Upper lobe of left lung (tissue), 6 donors: ENCODE measurements at regions not wholly inside any gene's neighbourhood (a gene's known extent, or its start where the extent isn't known, plus 50 kb on each side); places are given as distances from the start of the nearest gene placed in this dataset.

Experiments used
- ATAC-seq, 2 donors: fragments of 200-7000 bp; cut with Tn5 transposase; one replicate each; pipeline ENCODE4 v1.9.1; 2022; ENCODE audit warnings: mild to moderate bottlenecking in 2 of 2, moderate library complexity in 2 of 2; ENCODE audit not compliant: low FRiP score in 2 of 2
- DNase-seq, 2 donors: peaks; one replicate each; pipeline ENCODE4 v3.0.0-alpha.2; 2019 to 2020
- H3K27ac ChIP-seq, 4 donors: fragments of 200-600 bp; sonication (generic); one replicate each; pipeline ENCODE4 v1.5.1; 2016 to 2019
- H3K27me3 ChIP-seq, 4 donors: fragments of 200-600 bp; sonication (generic); one replicate each; pipeline ENCODE4 v1.5.1; 2017 to 2019
- H3K36me3 ChIP-seq, 4 donors: fragments of 200-600 bp; sonication (generic); one replicate each; pipeline ENCODE4 v1.5.1; 2016 to 2019
- H3K4me1 ChIP-seq, 4 donors: fragments of 200-600 bp; sonication (generic); one replicate each; pipeline ENCODE4 v1.5.1; 2018 to 2019
- H3K4me3 ChIP-seq, 4 donors: fragments of 200-600 bp; sonication (generic); one replicate each; pipeline ENCODE4 v1.5.1; 2017 to 2019; ENCODE audit warnings: mild to moderate bottlenecking in 2 of 4, moderate library complexity in 1 of 4
- H3K9me3 ChIP-seq, 4 donors: fragments of 200-600 bp; sonication (generic); one replicate each; pipeline ENCODE4 v1.5.1; 2018 to 2019
- CTCF ChIP-seq, 6 experiments: fragments of 450-650 bp in 4 of 6; fragments of 200-600 bp in 2 of 6; sonication (generic) in 2 of 6; IDR thresholded peaks; one replicate each; pipeline ENCODE4 v1.5.1; 2016 to 2019; ENCODE audit warnings: antibody characterized with exemption in 6 of 6
- EP300 ChIP-seq, 4 donors: sonication (generic); formaldehyde crosslinking; IDR thresholded peaks; one replicate each; pipeline ENCODE4 v1.5.1; 2017; ENCODE audit warnings: antibody characterized with exemption in 4 of 4, control low read depth in 2 of 4
- POLR2A ChIP-seq, 4 donors: fragments of 450-650 bp; IDR thresholded peaks; one replicate each; pipeline ENCODE4 v1.5.1; 2016 to 2017; ENCODE audit warnings: antibody characterized with exemption in 4 of 4, mild to moderate bottlenecking in 2 of 4
- POLR2AphosphoS5 ChIP-seq, 2 donors: sonication (generic); formaldehyde crosslinking; IDR thresholded peaks; one replicate each; pipeline ENCODE4 v1.5.1; 2017; ENCODE audit warnings: antibody characterized with exemption in 2 of 2
- WGBS, 2 donors: methylation state at CpG; one replicate each; pipeline ENCODE4 v1.1.5; 2017 to 2018; 5-methylcytosine and 5-hydroxymethylcytosine counted together
- donor health status: DM: no; HTN: no; CAD: no; lungs with moderate emphysema.
- donor health status: DM: no; HTN: yes; CAD: no; lungs with severe emphysema.

DNA sequence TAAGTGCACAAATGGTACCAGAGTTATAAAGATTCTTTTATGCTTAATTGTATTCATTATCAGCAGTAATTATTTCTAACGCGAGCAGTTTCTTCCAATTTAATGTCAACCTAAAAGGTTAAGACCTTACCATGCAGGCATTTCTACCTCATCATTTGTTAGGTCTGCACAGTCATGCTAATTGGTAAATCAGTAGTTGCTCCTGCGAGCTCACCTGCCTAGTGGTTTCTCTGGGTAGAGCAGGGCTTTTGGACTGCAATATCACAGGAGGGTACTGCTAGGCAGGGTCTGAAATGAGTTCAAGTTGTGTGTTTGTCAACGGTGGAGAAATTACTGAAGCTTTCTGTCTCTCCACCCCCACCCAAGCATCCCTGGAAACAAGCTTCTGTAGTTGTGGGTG is 558.5 kb upstream of the MGMT start:
- no peak overlapping the region for H3K27ac ChIP-seq
- H3K4me3 ChIP-seq: no peak overlapping the region
- H3K27me3 ChIP-seq: no peaks in the 10 kb centered on the region
- WGBS, 2 donors: 64 to 71% methylated on average over 4 of the region's 4 CpGs
- no peak for DNase-seq
- H3K36me3 ChIP-seq: no peaks in the 10 kb centered on the region
- TF ChIP-seq POLR2AphosphoS5 (IDR thresholded peaks at IDR 0.05): no peak
- TF ChIP-seq EP300 (IDR thresholded peaks at IDR 0.05): no peak
- no peak for TF ChIP-seq CTCF (IDR thresholded peaks at IDR 0.05)
- no peak for TF ChIP-seq POLR2A (IDR thresholded peaks at IDR 0.05)
- no peaks in the 10 kb centered on the region for H3K4me1 ChIP-seq
- H3K9me3 ChIP-seq: no peaks in the 10 kb centered on the region
- ATAC-seq: no peak

DNA sequence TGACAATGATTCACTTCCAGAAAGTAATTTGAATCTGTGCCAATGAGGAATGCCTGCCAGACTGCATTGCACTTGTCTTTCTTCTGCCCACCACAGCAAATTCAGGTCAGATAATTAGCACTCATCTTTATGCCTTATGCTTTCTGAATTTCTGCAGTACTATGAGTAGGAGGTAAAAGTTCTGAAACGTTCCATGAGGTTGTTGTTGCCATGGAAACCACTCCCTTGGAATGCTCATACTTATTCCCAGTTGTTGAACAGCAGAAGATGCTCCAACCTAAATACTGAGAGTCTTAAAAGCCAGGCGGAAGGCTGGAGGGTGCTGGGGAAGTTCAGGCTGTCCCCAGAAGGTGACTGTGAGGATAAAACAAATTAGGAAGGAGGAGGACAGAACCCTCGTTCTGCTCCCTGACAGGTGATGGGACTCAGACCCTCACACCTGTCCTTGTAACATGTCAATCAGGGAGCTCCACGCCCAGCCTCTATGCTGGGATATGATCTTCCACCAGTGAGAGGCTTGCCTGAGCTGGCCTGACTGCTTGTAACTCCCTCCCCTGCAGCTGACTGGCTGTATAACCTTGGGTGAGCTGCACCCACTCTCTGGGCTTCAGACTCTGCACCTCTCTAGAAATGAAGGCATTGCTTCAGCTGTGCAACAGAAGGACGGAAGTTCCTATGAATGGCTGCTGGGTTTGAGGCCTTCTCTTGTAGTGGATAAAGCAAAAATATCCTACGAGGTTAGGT is 554.3 kb upstream of the MGMT start:
- no peaks in the 10 kb centered on the region for H3K27me3 ChIP-seq
- TF ChIP-seq EP300 (IDR thresholded peaks at IDR 0.05) (no peak), POLR2AphosphoS5 (IDR thresholded peaks at IDR 0.05) (no peak), POLR2A (IDR thresholded peaks at IDR 0.05) (no peak), CTCF (IDR thresholded peaks at IDR 0.05) (no peak)
- 70 to 71% methylated on average over 5 to 6 of the region's 6 CpGs for whole genome bisulfite sequencing, 2 donors
- DNase-seq: no peak
- H3K27ac ChIP-seq: no peak overlapping the region
- H3K4me1 ChIP-seq: no peaks in the 10 kb centered on the region
- no peaks in the 10 kb centered on the region for H3K36me3 ChIP-seq
- no peak for ATAC-seq
- no peak overlapping the region for H3K4me3 ChIP-seq
- H3K9me3 ChIP-seq: no peaks in the 10 kb centered on the region

- ATAC-seq: no peak
- Histone ChIP-seq H3K9me3 (no peaks in the 10 kb centered on the region), H3K27me3 (no peaks in the 10 kb centered on the region), H3K4me1 (no peaks in the 10 kb centered on the region), H3K4me3 (no peak overlapping the region), H3K36me3 (no peaks in the 10 kb centered on the region), H3K27ac (no peak overlapping the region)
- TF ChIP-seq POLR2A (IDR thresholded peaks at IDR 0.05) (no peak), CTCF (IDR thresholded peaks at IDR 0.05) (no peak), POLR2AphosphoS5 (IDR thresholded peaks at IDR 0.05) (no peak), EP300 (IDR thresholded peaks at IDR 0.05) (no peak)
- no peak for DNase-seq
- WGBS, 2 donors: 60 to 67% methylated on average over 8 to 9 of the region's 9 CpGs
Measured at GRCh38 chr10:128914681-128915080, 552.4 kb upstream of the MGMT start.

DNA sequence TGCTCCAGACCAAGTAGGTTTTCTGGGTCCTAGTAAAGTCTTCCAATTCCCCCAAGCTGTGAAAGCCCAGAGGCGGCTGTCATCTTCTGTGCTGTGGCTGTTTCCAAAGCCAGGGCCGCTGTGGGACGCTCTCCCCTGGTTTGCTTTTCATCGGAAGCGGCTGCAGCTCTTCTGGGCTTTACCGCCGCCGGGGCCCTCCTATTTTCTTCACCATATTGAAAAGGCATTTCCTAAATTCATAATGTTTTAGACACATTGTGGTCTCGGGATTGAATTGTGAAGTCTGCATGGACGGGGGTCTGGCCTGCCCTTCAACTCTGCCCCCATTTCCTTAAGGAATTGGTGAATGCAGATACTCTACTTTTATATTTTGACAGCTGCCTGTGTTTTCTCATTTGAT is 551.4 kb upstream of the MGMT start:
- 87 to 90% methylated on average over 10 of the region's 10 CpGs for WGBS, 2 donors
- no peaks in the 10 kb centered on the region for H3K36me3 ChIP-seq
- H3K4me3 ChIP-seq: no peak overlapping the region
- ATAC-seq (no peak), DNase-seq (no peak)
- H3K27ac ChIP-seq: no peak overlapping the region
- no peaks in the 10 kb centered on the region for H3K4me1 ChIP-seq
- H3K9me3 ChIP-seq: no peaks in the 10 kb centered on the region
- TF ChIP-seq POLR2A (IDR thresholded peaks at IDR 0.05): no peak
- TF ChIP-seq POLR2AphosphoS5 (IDR thresholded peaks at IDR 0.05): no peak
- no peak for TF ChIP-seq CTCF (IDR thresholded peaks at IDR 0.05)
- no peak for TF ChIP-seq EP300 (IDR thresholded peaks at IDR 0.05)
- H3K27me3 ChIP-seq: no peaks in the 10 kb centered on the region

GRCh38 chr10:128916383-128916782 is 550.7 kb upstream of the MGMT start:
- ATAC-seq: no peak

More at GRCh38 chr10:128916383-128916782, 550.7 kb upstream of the MGMT start:
- WGBS, 2 donors: 51 to 57% methylated on average over 4 of the region's 4 CpGs
- TF ChIP-seq EP300 (IDR thresholded peaks at IDR 0.05) (no peak), POLR2AphosphoS5 (IDR thresholded peaks at IDR 0.05) (no peak), CTCF (IDR thresholded peaks at IDR 0.05) (no peak), POLR2A (IDR thresholded peaks at IDR 0.05) (no peak)
- Histone ChIP-seq H3K4me3 (no peak overlapping the region), H3K36me3 (no peaks in the 10 kb centered on the region), H3K4me1 (no peaks in the 10 kb centered on the region), H3K9me3 (no peaks in the 10 kb centered on the region), H3K27ac (no peak overlapping the region), H3K27me3 (no peaks in the 10 kb centered on the region)
- no peak for DNase-seq
